ENCODE measurements at regions not wholly inside any gene's neighbourhood (a gene's known extent, or its start where the extent isn't known, plus 50 kb on each side); places are given as distances from the start of the nearest gene placed in this dataset.

GRCh38 chr14:80446356-80446755 is 235.1 kb upstream of the DIO2 start:
- no peak for FAIRE-seq
- no peak for DNase-seq (ENCODE audit: low spot score)

GRCh38 chr14:80445605-80446004 is 234.3 kb upstream of the DIO2 start:
- FAIRE-seq = no peak
- DNase-seq (ENCODE audit: low spot score) = no peak

- DNase-seq (ENCODE audit: low spot score) = peak; percentile 34
- no peak for FAIRE-seq
Measured at GRCh38 chr14:80434574-80435321, 223.4 kb upstream of the DIO2 start.

GRCh38 chr14:80433811-80434210 is 222.5 kb upstream of the DIO2 start:
- DNase-seq (ENCODE audit: low spot score) (no peak), FAIRE-seq (no peak)

- DNase-seq (ENCODE audit: low spot score) = no peak
- FAIRE-seq = no peak
Measured at GRCh38 chr14:80428671-80429070, 217.4 kb upstream of the DIO2 start.

- no peak for DNase-seq (ENCODE audit: low spot score)
- no peak for FAIRE-seq
Measured at GRCh38 chr14:80428171-80428570, 216.9 kb upstream of the DIO2 start.

GRCh38 chr14:80427101-80427500 is 215.8 kb upstream of the DIO2 start:
- no peak for DNase-seq (ENCODE audit: low spot score)
- no peak for FAIRE-seq

- no peak for FAIRE-seq
- DNase-seq (ENCODE audit: low spot score) = no peak
Measured at GRCh38 chr14:80426683-80427082, 215.4 kb upstream of the DIO2 start.

GRCh38 chr14:80425686-80426085 is 214.4 kb upstream of the DIO2 start:
- peak; percentile 95 for DNase-seq (ENCODE audit: low spot score)
- FAIRE-seq = peak; percentile 94

GRCh38 chr14:80419769-80420168 is 208.5 kb upstream of the DIO2 start:
- DNase-seq (ENCODE audit: low spot score) (no peak), FAIRE-seq (no peak)

GRCh38 chr14:80419345-80419744 is 208.0 kb upstream of the DIO2 start:
- no peak for FAIRE-seq
- DNase-seq (ENCODE audit: low spot score) = no peak

- no peak for DNase-seq (ENCODE audit: low spot score)
- FAIRE-seq = no peak
Measured at GRCh38 chr14:80415636-80416035, 204.3 kb upstream of the DIO2 start.

- FAIRE-seq = no peak
- DNase-seq (ENCODE audit: low spot score) = no peak
Measured at GRCh38 chr14:80414080-80414479, 202.8 kb upstream of the DIO2 start.

- FAIRE-seq (no peak), DNase-seq (ENCODE audit: low spot score) (no peak)
Measured at GRCh38 chr14:80404413-80404812, 193.1 kb upstream of the DIO2 start.

- DNase-seq (ENCODE audit: low spot score) (peak; percentile 21), FAIRE-seq (peak; percentile 67)
Measured at GRCh38 chr14:80403036-80403435, 191.7 kb upstream of the DIO2 start.

GRCh38 chr14:80395031-80395430 is 183.7 kb upstream of the DIO2 start:
- DNase-seq (ENCODE audit: low spot score) = no peak

GRCh38 chr14:80393766-80394165 is 182.5 kb upstream of the DIO2 start:
- FAIRE-seq (no peak), DNase-seq (ENCODE audit: low spot score) (no peak)

More at GRCh38 chr14:80395031-80395430, 183.7 kb upstream of the DIO2 start:
- FAIRE-seq = no peak

GRCh38 chr14:80390906-80391305 is 179.6 kb upstream of the DIO2 start:
- DNase-seq (ENCODE audit: low spot score) = peak; percentile 85
- FAIRE-seq = peak; percentile 60

GRCh38 chr14:80388980-80389711 is 177.8 kb upstream of the DIO2 start:
- FAIRE-seq (peak; percentile 95), DNase-seq (ENCODE audit: low spot score) (peak; percentile 78)

GRCh38 chr14:80387563-80387981 is 176.3 kb upstream of the DIO2 start:
- no peak for FAIRE-seq
- no peak for DNase-seq (ENCODE audit: low spot score)

- FAIRE-seq (no peak), DNase-seq (ENCODE audit: low spot score) (no peak)
Measured at GRCh38 chr14:80385336-80385735, 174.0 kb upstream of the DIO2 start.

GRCh38 chr14:80383223-80383622 is 171.9 kb upstream of the DIO2 start:
- no peak for FAIRE-seq
- DNase-seq (ENCODE audit: low spot score) = no peak
